ENCODE measurements at regions not wholly inside any gene's neighbourhood (a gene's known extent, or its start where the extent isn't known, plus 50 kb on each side); places are given as distances from the start of the nearest gene placed in this dataset.

DNA sequence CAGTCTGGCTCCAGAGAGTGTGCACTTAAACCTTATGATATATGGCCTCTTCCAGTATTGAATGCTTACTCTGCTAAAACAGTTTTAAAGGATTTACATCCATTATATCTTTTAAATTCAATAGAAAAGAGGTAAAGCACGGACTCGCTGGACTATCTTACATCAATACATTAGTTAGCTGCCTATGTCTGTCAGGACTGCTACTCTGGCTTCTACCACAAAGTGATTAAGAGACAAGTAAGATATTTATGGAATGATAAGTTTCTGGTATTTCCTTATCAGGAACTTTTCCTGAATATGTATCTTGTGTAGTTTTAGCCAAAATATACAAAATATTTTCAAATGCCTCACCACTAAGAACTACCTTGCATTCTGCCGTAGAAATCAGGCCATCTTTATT, 295.1 kb downstream of the ISL1 start (continued):
- TF ChIP-seq, protein P1, sequence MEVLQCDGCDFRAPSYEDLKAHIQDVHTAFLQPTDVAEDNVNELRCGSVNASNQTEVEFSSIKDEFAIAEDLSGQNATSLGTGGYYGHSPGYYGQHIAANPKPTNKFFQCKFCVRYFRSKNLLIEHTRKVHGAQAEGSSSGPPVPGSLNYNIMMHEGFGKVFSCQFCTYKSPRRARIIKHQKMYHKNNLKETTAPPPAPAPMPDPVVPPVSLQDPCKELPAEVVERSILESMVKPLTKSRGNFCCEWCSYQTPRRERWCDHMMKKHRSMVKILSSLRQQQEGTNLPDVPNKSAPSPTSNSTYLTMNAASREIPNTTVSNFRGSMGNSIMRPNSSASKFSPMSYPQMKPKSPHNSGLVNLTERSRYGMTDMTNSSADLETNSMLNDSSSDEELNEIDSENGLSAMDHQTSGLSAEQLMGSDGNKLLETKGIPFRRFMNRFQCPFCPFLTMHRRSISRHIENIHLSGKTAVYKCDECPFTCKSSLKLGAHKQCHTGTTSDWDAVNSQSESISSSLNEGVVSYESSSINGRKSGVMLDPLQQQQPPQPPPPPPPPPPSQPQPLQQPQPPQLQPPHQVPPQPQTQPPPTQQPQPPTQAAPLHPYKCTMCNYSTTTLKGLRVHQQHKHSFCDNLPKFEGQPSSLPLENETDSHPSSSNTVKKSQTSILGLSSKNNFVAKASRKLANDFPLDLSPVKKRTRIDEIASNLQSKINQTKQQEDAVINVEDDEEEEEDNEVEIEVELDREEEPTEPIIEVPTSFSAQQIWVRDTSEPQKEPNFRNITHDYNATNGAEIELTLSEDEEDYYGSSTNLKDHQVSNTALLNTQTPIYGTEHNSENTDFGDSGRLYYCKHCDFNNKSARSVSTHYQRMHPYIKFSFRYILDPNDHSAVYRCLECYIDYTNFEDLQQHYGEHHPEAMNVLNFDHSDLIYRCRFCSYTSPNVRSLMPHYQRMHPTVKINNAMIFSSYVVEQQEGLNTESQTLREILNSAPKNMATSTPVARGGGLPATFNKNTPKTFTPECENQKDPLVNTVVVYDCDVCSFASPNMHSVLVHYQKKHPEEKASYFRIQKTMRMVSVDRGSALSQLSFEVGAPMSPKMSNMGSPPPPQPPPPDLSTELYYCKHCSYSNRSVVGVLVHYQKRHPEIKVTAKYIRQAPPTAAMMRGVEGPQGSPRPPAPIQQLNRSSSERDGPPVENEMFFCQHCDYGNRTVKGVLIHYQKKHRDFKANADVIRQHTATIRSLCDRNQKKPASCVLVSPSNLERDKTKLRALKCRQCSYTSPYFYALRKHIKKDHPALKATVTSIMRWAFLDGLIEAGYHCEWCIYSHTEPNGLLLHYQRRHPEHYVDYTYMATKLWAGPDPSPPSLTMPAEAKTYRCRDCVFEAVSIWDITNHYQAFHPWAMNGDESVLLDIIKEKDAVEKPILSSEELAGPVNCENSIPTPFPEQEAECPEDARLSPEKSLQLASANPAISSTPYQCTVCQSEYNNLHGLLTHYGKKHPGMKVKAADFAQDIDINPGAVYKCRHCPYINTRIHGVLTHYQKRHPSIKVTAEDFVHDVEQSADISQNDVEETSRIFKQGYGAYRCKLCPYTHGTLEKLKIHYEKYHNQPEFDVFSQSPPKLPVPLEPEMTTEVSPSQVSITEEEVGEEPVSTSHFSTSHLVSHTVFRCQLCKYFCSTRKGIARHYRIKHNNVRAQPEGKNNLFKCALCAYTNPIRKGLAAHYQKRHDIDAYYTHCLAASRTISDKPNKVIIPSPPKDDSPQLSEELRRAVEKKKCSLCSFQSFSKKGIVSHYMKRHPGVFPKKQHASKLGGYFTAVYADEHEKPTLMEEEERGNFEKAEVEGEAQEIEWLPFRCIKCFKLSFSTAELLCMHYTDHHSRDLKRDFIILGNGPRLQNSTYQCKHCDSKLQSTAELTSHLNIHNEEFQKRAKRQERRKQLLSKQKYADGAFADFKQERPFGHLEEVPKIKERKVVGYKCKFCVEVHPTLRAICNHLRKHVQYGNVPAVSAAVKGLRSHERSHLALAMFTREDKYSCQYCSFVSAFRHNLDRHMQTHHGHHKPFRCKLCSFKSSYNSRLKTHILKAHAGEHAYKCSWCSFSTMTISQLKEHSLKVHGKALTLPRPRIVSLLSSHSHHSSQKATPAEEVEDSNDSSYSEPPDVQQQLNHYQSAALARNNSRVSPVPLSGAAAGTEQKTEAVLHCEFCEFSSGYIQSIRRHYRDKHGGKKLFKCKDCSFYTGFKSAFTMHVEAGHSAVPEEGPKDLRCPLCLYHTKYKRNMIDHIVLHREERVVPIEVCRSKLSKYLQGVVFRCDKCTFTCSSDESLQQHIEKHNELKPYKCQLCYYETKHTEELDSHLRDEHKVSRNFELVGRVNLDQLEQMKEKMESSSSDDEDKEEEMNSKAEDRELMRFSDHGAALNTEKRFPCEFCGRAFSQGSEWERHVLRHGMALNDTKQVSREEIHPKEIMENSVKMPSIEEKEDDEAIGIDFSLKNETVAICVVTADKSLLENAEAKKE (CRISPR knock-in tag; IDR thresholded peaks at IDR 0.05), result no peak
- no peak for TF ChIP-seq ZNF331 (CRISPR knock-in tag; IDR thresholded peaks at IDR 0.05; ENCODE audit: low read depth)
- TF ChIP-seq NANOG (IDR thresholded peaks at IDR 0.05; ENCODE audit: borderline replicate concordance), result no peak
- no peak for TF ChIP-seq ZNF114 (CRISPR knock-in tag; IDR thresholded peaks at IDR 0.05)

DNA sequence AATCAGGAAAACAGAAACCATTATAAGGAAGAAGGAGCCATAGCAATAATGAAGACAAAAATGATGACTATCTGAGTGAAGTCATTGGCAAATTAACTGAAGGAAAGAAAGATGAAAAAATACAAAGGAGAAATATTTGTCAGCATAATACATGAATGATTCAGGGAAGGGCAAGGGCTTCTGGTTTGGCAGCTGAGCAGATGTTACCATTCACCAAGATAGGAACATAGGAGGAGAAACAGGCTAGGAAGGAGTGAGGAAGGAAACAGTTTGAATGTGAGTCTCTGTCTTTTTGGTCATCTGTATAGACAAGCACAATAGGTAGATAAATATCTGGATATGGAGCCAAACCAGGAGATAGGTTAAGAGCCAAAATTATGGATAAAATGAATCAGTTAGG, 296.0 kb downstream of the ISL1 start:
- H3K27ac ChIP-seq (ENCODE audit: low read depth), result no peak overlapping the region
- no peak overlapping the region for H3K4me3 ChIP-seq
- H3K79me2 ChIP-seq (replicated peaks; ENCODE audit: insufficient read depth), result no peaks in the 10 kb centered on the region
- H3K9me2 ChIP-seq (ENCODE audit: insufficient read depth), result no peaks in the 10 kb centered on the region
- TF ChIP-seq, protein P2, sequence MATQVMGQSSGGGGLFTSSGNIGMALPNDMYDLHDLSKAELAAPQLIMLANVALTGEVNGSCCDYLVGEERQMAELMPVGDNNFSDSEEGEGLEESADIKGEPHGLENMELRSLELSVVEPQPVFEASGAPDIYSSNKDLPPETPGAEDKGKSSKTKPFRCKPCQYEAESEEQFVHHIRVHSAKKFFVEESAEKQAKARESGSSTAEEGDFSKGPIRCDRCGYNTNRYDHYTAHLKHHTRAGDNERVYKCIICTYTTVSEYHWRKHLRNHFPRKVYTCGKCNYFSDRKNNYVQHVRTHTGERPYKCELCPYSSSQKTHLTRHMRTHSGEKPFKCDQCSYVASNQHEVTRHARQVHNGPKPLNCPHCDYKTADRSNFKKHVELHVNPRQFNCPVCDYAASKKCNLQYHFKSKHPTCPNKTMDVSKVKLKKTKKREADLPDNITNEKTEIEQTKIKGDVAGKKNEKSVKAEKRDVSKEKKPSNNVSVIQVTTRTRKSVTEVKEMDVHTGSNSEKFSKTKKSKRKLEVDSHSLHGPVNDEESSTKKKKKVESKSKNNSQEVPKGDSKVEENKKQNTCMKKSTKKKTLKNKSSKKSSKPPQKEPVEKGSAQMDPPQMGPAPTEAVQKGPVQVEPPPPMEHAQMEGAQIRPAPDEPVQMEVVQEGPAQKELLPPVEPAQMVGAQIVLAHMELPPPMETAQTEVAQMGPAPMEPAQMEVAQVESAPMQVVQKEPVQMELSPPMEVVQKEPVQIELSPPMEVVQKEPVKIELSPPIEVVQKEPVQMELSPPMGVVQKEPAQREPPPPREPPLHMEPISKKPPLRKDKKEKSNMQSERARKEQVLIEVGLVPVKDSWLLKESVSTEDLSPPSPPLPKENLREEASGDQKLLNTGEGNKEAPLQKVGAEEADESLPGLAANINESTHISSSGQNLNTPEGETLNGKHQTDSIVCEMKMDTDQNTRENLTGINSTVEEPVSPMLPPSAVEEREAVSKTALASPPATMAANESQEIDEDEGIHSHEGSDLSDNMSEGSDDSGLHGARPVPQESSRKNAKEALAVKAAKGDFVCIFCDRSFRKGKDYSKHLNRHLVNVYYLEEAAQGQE (IDR thresholded peaks at IDR 0.05; ENCODE audit: unreplicated experiment), result no peak
- ATAC-seq, result no peak
- Mint-ChIP-seq H3K27ac (no peak overlapping the region), H3K9me3 (no peaks in the 10 kb centered on the region), H3K36me3 (ENCODE audit: low read depth) (no peaks in the 10 kb centered on the region), H3K27me3 (ENCODE audit: insufficient read depth, low read depth, poor library complexity) (peaks cover 2% of the 10 kb centered on the region), H3K4me3 (no peak overlapping the region), H3K4me1 (no peaks in the 10 kb centered on the region)
- H3K27me3 ChIP-seq (ENCODE audit: insufficient read depth), result no peaks in the 10 kb centered on the region
- no peak overlapping the region for H2AFZ ChIP-seq
- no peaks in the 10 kb centered on the region for H3K36me3 ChIP-seq (ENCODE audit: insufficient read depth)
- no peaks in the 10 kb centered on the region for H3F3A ChIP-seq (replicated peaks; ENCODE audit: low read depth)
- no peak overlapping the region for H3K4me2 ChIP-seq
- no peaks in the 10 kb centered on the region for H3K4me1 ChIP-seq (ENCODE audit: insufficient read depth)
- DNase-seq (ENCODE audit: low spot score), result no peak
- no peaks in the 10 kb centered on the region for H4K20me1 ChIP-seq (replicated peaks; ENCODE audit: insufficient read depth)
